Vagina (tissue), 2 donors: ENCODE measurements at regions not wholly inside any gene's neighbourhood (a gene's known extent, or its start where the extent isn't known, plus 50 kb on each side); places are given as distances from the start of the nearest gene placed in this dataset.

Experiments
- DNase-seq, 2 donors: peaks; one replicate each; pipeline ENCODE4 v3.0.0-alpha.2; 2017; ENCODE audit errors: extremely low spot score in 2 of 2
- H3K27ac ChIP-seq: fragments of 200-600 bp; sonication (generic); one replicate; pipeline ENCODE4 v1.5.1; 2019
- H3K27me3 ChIP-seq: fragments of 200-600 bp; sonication (generic); one replicate; pipeline ENCODE4 v1.5.1; 2019
- H3K36me3 ChIP-seq, 2 donors: fragments of 200-600 bp; sonication (generic); one replicate each; pipeline ENCODE4 v1.5.1; 2017 to 2019
- H3K4me1 ChIP-seq: fragments of 200-600 bp; sonication (generic); one replicate; pipeline ENCODE4 v1.5.1; 2019
- H3K4me3 ChIP-seq, 2 donors: fragments of 200-600 bp; sonication (generic); 1 replicate in 1 of 2; 2 replicates in 1 of 2; pipeline ENCODE4 v1.5.1; 2016 to 2019
- H3K9me3 ChIP-seq: fragments of 200-600 bp; sonication (generic); one replicate; pipeline ENCODE4 v1.5.1; 2019
- POLR2A ChIP-seq, 2 donors: fragments of 450-650 bp; IDR thresholded peaks; one replicate each; pipeline ENCODE4 v1.6.1; 2017; ENCODE audit warnings: antibody characterized with exemption in 2 of 2, mild to moderate bottlenecking in 2 of 2, moderate library complexity in 2 of 2
- POLR2AphosphoS5 ChIP-seq, 2 donors: sonication (generic); formaldehyde crosslinking; IDR thresholded peaks; one replicate each; pipeline ENCODE4 v1.9.0; 2017; ENCODE audit warnings: antibody characterized with exemption in 2 of 2, mild to moderate bottlenecking in 2 of 2, low read depth in 1 of 2; ENCODE audit not compliant: insufficient read depth in 1 of 2
- intact Hi-C: fragments of 100-400 bp; cut with DNase I; formaldehyde crosslinking; loops from one replicate; pipeline ENCODE4 v1.15.1; 2023
- TF ChIP-seq, protein P1 (sequence below), 3 experiments: fragments of 450-650 bp in 2 of 3; fragments of 200-600 bp in 1 of 3; sonication (generic) in 1 of 3; IDR thresholded peaks; one replicate each; pipeline ENCODE4 v1.5.1; 2017 to 2019; ENCODE audit warnings: antibody characterized with exemption in 3 of 3, mild to moderate bottlenecking in 2 of 3, moderate library complexity in 2 of 3

DNA sequence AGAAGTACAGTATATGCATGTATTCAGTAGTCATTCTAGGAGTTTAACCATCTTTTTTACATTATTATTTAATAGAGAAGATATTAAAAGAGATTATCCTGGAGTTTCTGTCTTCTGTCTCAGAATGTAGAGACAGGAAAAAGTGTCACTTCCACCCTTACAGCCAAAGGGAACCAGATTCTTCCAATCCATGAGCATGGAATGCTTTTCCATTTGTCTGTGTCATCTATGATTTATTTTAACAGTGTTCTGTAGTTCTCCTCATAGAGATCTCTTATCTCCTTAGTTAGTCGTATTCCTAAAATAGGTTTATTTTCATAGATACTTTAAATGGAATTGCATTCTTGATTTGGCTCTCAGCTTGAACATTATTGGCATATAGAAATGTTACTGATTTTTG is 959.5 kb upstream of the PIK3C3 start:
- Histone ChIP-seq H3K4me1 (no peaks in the 10 kb centered on the region), H3K9me3 (no peaks in the 10 kb centered on the region), H3K27me3 (no peaks in the 10 kb centered on the region), H3K36me3 (no peaks in the 10 kb centered on the region), H3K27ac (no peak overlapping the region), H3K4me3 (no peak overlapping the region)
- TF ChIP-seq, protein P1, sequence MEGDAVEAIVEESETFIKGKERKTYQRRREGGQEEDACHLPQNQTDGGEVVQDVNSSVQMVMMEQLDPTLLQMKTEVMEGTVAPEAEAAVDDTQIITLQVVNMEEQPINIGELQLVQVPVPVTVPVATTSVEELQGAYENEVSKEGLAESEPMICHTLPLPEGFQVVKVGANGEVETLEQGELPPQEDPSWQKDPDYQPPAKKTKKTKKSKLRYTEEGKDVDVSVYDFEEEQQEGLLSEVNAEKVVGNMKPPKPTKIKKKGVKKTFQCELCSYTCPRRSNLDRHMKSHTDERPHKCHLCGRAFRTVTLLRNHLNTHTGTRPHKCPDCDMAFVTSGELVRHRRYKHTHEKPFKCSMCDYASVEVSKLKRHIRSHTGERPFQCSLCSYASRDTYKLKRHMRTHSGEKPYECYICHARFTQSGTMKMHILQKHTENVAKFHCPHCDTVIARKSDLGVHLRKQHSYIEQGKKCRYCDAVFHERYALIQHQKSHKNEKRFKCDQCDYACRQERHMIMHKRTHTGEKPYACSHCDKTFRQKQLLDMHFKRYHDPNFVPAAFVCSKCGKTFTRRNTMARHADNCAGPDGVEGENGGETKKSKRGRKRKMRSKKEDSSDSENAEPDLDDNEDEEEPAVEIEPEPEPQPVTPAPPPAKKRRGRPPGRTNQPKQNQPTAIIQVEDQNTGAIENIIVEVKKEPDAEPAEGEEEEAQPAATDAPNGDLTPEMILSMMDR (IDR thresholded peaks at IDR 0.05), result no peak
- TF ChIP-seq POLR2A (IDR thresholded peaks at IDR 0.05) (no peak), POLR2AphosphoS5 (IDR thresholded peaks at IDR 0.05; ENCODE audit: insufficient read depth in 1 of 2, low read depth in 1 of 2) (no peak)
- intact Hi-C loops, result no loop called here
- DNase-seq, result no peak

DNA sequence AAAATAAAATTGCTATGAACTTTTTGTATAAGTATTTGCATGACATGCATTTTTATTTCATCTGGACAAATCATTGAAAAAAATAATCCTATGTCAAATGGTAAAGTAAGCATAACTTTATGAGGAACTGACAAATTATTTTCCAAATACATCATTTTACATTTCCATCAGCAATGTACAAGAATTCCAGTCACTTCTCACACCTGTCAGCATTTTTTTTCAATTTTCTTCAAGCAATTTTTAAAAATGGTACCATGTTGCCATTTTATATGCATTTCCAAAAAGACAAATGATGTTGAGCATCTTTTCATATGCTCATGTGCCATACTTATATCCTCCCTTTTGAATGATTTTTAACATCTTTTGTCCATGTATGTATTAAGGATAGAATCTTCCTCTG is 961.7 kb upstream of the PIK3C3 start:
- intact Hi-C loops, result no loop called here

DNA sequence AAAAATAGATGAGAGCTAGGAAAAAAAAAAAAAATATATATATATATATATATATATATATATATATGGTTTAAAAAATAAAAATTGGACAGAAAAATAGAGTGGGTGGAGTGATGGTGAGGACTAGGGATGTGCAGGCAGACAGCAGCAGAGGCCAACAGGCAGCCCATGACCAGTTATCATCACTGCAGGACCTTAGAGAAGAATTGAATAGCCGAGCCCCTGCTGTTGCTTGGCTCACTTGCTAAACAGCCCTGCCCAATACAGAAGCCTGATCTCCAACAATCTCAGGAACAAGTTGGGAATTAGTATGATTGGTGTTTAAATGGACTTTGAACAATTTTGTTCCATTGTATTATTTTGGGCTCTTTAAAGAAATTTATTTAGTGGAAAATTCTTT is 967.5 kb upstream of the PIK3C3 start:
- TF ChIP-seq POLR2A (IDR thresholded peaks at IDR 0.05) (no peak), POLR2AphosphoS5 (IDR thresholded peaks at IDR 0.05; ENCODE audit: insufficient read depth in 1 of 2, low read depth in 1 of 2) (no peak)
- TF ChIP-seq, protein P1 (IDR thresholded peaks at IDR 0.05), result no peak
- Histone ChIP-seq H3K4me1 (no peaks in the 10 kb centered on the region), H3K36me3 (no peaks in the 10 kb centered on the region), H3K27ac (no peak overlapping the region), H3K9me3 (no peaks in the 10 kb centered on the region), H3K27me3 (no peaks in the 10 kb centered on the region), H3K4me3 (no peak overlapping the region)
- no peak for DNase-seq
- intact Hi-C loops, result no loop called here

More for the DNA sequence above, 961.7 kb upstream of the PIK3C3 start:
- Histone ChIP-seq H3K27me3 (no peaks in the 10 kb centered on the region), H3K4me1 (no peaks in the 10 kb centered on the region), H3K36me3 (no peaks in the 10 kb centered on the region), H3K9me3 (no peaks in the 10 kb centered on the region), H3K4me3 (no peak overlapping the region), H3K27ac (no peak overlapping the region)
- TF ChIP-seq POLR2A (IDR thresholded peaks at IDR 0.05) (no peak), POLR2AphosphoS5 (IDR thresholded peaks at IDR 0.05; ENCODE audit: insufficient read depth in 1 of 2, low read depth in 1 of 2) (no peak)
- TF ChIP-seq, protein P1 (IDR thresholded peaks at IDR 0.05), result no peak
- no peak for DNase-seq

DNA sequence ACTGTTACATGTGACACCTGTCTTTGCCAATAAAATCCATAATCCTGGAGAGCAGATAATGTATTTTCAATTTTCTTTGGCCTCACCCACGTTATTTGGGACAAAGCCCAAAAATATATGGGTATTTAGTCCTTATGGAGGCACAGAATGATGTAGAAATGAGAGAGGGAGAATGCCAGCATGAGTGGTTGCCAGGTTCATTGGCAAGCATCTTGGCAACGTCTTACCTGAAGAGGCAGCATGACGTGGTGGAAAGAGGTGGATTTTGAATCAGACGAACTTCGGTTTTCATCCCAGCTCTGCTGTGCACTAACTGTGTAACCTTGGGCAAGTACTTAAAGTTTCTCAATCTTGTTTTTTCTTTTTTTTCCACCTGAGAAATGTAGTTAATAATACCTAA is 969.6 kb upstream of the PIK3C3 start:
- Histone ChIP-seq H3K4me1 (no peaks in the 10 kb centered on the region), H3K27ac (no peak overlapping the region), H3K4me3 (no peak overlapping the region), H3K36me3 (no peaks in the 10 kb centered on the region), H3K9me3 (no peaks in the 10 kb centered on the region), H3K27me3 (no peaks in the 10 kb centered on the region)
- intact Hi-C loops, result no loop called here
- DNase-seq, result no peak
- TF ChIP-seq POLR2AphosphoS5 (IDR thresholded peaks at IDR 0.05; ENCODE audit: insufficient read depth in 1 of 2, low read depth in 1 of 2) (no peak), POLR2A (IDR thresholded peaks at IDR 0.05) (no peak)
- TF ChIP-seq, protein P1 (IDR thresholded peaks at IDR 0.05), result no peak

DNA sequence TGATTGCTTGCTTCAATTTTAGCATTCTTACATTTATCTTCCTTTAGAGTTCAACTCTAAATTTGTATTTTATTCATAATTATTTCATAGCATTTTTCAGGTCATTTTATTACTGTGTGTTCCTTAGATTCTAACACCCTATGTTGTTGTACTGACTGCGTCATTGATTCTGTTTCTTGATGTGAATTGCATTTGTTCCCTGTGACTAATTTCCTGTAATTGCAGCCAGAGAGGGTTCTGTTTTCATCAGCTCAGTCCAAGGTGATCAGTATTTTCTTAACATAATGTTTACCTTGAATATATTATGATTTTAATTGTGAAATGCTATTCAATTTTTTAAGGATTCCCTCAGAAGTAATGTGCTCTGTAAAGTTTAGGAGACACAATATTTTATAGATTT is 970.2 kb upstream of the PIK3C3 start:
- no peaks in the 10 kb centered on the region for H3K27me3 ChIP-seq
- intact Hi-C loops, result no loop called here

More for the DNA sequence above, 970.2 kb upstream of the PIK3C3 start:
- Histone ChIP-seq H3K9me3 (no peaks in the 10 kb centered on the region), H3K27ac (no peak overlapping the region), H3K4me3 (no peak overlapping the region), H3K36me3 (no peaks in the 10 kb centered on the region), H3K4me1 (no peaks in the 10 kb centered on the region)
- TF ChIP-seq, protein P1 (IDR thresholded peaks at IDR 0.05), result no peak
- TF ChIP-seq POLR2A (IDR thresholded peaks at IDR 0.05) (no peak), POLR2AphosphoS5 (IDR thresholded peaks at IDR 0.05; ENCODE audit: insufficient read depth in 1 of 2, low read depth in 1 of 2) (no peak)
- no peak for DNase-seq
